Mesothelial cell of epicardium (in vitro differentiated cells): ENCODE measurements at regions not wholly inside any gene's neighbourhood (a gene's known extent, or its start where the extent isn't known, plus 50 kb on each side); places are given as distances from the start of the nearest gene placed in this dataset.

Source experiments
- DNase-seq, 2 experiments: peaks; one replicate each; pipeline ENCODE4 v3.0.0; 2021; ENCODE audit warnings: low spot score in 2 of 2; ENCODE audit not compliant: unreplicated experiment in 2 of 2
- H3K27ac Mint-ChIP-seq: 2 replicates; pipeline ENCODE4 v1.8.0; 2021; ENCODE audit warnings: mixed read lengths
- H3K27me3 Mint-ChIP-seq: 2 replicates; pipeline ENCODE4 v1.8.0; 2021; ENCODE audit warnings: low read depth, mixed read lengths
- H3K36me3 Mint-ChIP-seq: 2 replicates; pipeline ENCODE4 v1.8.0; 2021; ENCODE audit warnings: mixed read lengths
- H3K4me1 Mint-ChIP-seq: 2 replicates; pipeline ENCODE4 v1.8.0; 2021; ENCODE audit warnings: mixed read lengths
- H3K4me3 Mint-ChIP-seq: 2 replicates; pipeline ENCODE4 v1.8.0; 2021; ENCODE audit warnings: mild to moderate bottlenecking, moderate library complexity, mixed read lengths
- H3K9me3 Mint-ChIP-seq: 2 replicates; pipeline ENCODE4 v1.8.0; 2021; ENCODE audit warnings: mixed read lengths
- CTCF ChIP-seq: fragments of 200-600 bp; sonication (generic); IDR thresholded peaks from one replicate; pipeline ENCODE4 v1.5.0; 2021; ENCODE audit warnings: antibody characterized with exemption; ENCODE audit not compliant: unreplicated experiment

GRCh38 chr12:45565590-45565989 lies 163.9 kb upstream of the ARID2 start:
- no peak overlapping the region for H3K4me3 Mint-ChIP-seq
- no peak overlapping the region for H3K27ac Mint-ChIP-seq
- no peak for DNase-seq
- peaks cover 8% of the 10 kb centered on the region for H3K9me3 Mint-ChIP-seq
- no peaks in the 10 kb centered on the region for H3K27me3 Mint-ChIP-seq
- no peaks in the 10 kb centered on the region for H3K4me1 Mint-ChIP-seq
- H3K36me3 Mint-ChIP-seq: no peaks in the 10 kb centered on the region
- TF ChIP-seq CTCF: no peak

DNA sequence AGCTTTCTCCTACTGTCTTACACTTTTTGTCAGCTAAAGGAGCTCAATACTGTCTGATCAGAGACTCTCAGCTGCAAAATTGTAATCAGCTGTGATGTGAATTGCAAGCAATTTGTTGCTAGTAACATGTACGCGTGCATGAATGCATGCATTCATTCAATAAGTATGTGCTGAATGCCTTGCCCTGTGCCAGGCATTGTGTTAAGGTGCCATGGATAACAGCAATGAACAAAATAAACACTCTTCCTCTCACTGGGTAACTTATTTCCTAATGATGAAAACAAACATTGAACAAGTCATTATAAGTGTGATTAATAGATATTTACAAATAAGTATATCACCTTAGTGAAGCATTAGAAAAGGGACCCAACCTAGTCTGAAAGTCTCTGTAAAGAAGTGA lies 163.2 kb upstream of the ARID2 start:
- no peak overlapping the region for H3K27ac Mint-ChIP-seq
- peaks cover 8% of the 10 kb centered on the region for H3K9me3 Mint-ChIP-seq
- H3K4me3 Mint-ChIP-seq: no peak overlapping the region
- no peak for DNase-seq
- no peaks in the 10 kb centered on the region for H3K4me1 Mint-ChIP-seq
- no peaks in the 10 kb centered on the region for H3K27me3 Mint-ChIP-seq
- no peaks in the 10 kb centered on the region for H3K36me3 Mint-ChIP-seq
- TF ChIP-seq CTCF: no peak

DNA sequence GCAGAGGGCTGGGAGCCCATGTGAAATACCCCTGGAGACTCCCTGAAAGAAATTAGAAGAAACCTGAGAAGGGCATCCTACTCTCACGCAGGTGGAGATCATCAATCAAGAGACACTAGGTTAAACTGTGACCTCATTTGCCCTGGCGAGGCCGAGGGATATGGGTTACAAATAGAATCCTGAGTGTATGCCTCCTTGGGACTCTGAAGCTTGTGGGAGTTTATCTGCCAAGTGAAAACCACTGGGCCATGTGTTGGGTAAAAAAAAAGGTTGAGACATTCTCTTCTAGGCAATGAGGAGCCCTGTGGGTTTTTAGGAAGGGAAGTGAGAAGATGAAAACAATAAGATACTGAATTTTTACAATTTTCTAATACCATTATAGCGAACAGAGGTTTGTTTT lies 160.7 kb upstream of the ARID2 start:
- DNase-seq: no peak
- Mint-ChIP-seq H3K36me3 (no peaks in the 10 kb centered on the region), H3K27ac (no peak overlapping the region), H3K4me1 (no peaks in the 10 kb centered on the region), H3K27me3 (no peaks in the 10 kb centered on the region), H3K4me3 (no peak overlapping the region), H3K9me3 (no peaks in the 10 kb centered on the region)
- TF ChIP-seq CTCF: no peak

- no peak for DNase-seq
- no peak for TF ChIP-seq CTCF
- no peaks in the 10 kb centered on the region for H3K36me3 Mint-ChIP-seq
- H3K9me3 Mint-ChIP-seq: no peaks in the 10 kb centered on the region
- H3K27me3 Mint-ChIP-seq: peaks cover 4% of the 10 kb centered on the region
- H3K4me3 Mint-ChIP-seq: no peak overlapping the region
- no peak overlapping the region for H3K27ac Mint-ChIP-seq
- no peaks in the 10 kb centered on the region for H3K4me1 Mint-ChIP-seq
These were observed 159.0 kb upstream of the ARID2 start for GRCh38 chr12:45570501-45570900.

DNA sequence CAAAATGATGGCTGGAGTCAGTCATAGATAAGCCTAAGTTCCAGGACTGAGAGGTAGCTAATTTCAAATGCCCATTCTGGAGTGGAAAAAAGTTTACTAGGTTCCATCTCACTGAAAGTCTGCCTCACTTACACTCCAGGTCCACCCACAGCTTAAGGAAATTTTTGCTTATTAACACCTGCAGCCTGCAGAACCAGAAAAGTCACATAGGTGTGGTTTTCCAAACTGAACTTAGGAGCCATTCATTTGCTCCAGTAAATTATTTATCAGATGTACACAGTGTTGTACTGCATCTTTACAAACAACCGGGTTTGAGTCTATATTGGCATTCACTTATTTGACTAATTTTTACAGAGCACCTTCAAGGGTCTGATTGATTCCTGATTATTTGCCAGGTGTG lies 157.4 kb upstream of the ARID2 start:
- DNase-seq: no peak
- Mint-ChIP-seq H3K27ac (no peak overlapping the region), H3K9me3 (no peaks in the 10 kb centered on the region), H3K4me1 (no peaks in the 10 kb centered on the region), H3K27me3 (peaks cover 5% of the 10 kb centered on the region), H3K36me3 (no peaks in the 10 kb centered on the region), H3K4me3 (no peak overlapping the region)
- no peak for TF ChIP-seq CTCF

- no peaks in the 10 kb centered on the region for H3K36me3 Mint-ChIP-seq
- no peaks in the 10 kb centered on the region for H3K4me1 Mint-ChIP-seq
- H3K4me3 Mint-ChIP-seq: no peak overlapping the region
- no peaks in the 10 kb centered on the region for H3K9me3 Mint-ChIP-seq
- H3K27me3 Mint-ChIP-seq: peaks cover 5% of the 10 kb centered on the region
- no peak for TF ChIP-seq CTCF
- no peak overlapping the region for H3K27ac Mint-ChIP-seq
- DNase-seq: no peak
These were observed 154.1 kb upstream of the ARID2 start for GRCh38 chr12:45575417-45575816.
